GM18508 (cell line): ENCODE measurements at regions not wholly inside any gene's neighbourhood (a gene's known extent, or its start where the extent isn't known, plus 50 kb on each side); places are given as distances from the start of the nearest gene placed in this dataset.
A peak's percentile ranks its signal among the peaks of the same experiment; 100 is the strongest.

Source experiments
- ATAC-seq: cut with Tn5 transposase; IDR thresholded peaks from one replicate; pipeline ENCODE4 v1.9.1; 2021; ENCODE audit warnings: moderate number of reproducible peaks; ENCODE audit not compliant: insufficient read depth, unreplicated experiment

DNA sequence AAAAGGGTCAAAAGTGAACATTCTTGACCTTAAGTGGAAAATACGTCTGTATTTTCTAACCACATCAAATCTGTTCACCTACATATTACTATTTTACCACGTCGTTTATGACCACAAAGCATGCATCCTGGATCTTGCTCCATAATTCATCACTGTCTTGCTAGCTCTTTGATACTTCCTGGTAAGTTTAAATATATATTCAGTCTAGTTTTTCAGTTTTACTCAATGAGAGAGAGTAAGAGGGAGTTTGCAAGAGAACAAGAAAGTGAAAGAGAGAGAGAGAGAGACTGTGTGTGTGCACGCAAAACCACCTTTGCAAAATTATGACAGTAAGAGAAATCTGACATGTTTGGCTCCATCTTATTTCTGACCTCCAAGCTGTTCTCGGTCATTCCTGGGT lies 173.7 kb upstream of the GALNTL6 start:
- peak; percentile 95 for ATAC-seq

DNA sequence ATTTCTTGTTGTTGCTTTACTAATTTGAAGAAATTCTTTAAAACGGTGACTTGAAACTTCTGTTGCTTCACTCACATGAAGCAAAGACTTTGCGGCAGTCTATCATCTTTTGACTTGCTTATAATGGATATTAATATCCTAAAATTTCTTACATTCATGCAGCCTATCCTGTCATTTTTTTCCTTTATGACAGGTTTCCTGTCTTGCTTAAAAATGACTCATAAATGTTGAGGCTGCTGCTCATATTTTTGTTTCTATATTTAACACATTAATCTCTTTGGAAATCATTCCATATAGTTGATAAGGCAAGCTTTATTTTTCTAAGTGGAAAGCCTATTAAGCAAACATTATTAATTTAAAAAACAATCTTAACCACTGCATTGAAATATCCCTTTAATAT lies 176.6 kb upstream of the GALNTL6 start:
- ATAC-seq, result no peak

DNA sequence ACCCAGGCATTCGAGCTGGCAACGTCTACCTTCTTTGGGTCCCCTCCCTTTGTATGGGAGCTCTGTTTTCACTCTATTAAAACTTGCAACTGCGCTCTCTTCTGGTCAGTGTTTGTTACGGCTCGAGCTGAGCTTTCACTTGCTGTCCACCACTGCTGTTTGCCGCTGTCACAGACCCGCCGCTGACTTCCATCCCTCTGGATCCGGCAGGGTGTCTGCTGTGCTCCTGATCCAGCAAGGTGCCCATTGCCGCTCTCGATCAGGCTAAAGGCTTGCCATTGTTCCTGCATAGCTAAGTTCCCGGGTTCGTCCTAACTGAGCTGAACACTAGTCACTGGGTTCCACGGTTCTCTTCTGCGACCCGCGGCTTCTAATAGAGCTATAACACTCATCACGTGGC lies 183.5 kb upstream of the GALNTL6 start:
- ATAC-seq, result no peak

DNA sequence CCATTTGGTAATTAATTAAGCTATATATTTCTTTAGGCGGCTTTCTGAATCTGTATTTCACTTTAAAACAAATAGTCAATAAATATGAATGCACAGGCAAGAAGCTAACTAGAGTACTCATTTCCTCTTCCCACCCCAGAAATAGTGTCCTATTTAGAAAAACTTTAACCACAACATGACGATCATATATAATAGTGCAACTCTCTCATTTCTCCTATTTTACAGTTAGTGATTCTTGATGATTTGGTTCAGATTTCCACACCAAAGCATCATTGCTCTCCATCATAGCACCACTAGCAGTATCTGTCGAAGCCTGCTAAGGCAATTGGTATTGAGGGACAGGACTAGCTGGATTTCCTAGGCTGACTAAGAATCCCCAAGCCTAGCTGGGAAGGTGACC lies 184.0 kb upstream of the GALNTL6 start:
- ATAC-seq, result peak; percentile 96

DNA sequence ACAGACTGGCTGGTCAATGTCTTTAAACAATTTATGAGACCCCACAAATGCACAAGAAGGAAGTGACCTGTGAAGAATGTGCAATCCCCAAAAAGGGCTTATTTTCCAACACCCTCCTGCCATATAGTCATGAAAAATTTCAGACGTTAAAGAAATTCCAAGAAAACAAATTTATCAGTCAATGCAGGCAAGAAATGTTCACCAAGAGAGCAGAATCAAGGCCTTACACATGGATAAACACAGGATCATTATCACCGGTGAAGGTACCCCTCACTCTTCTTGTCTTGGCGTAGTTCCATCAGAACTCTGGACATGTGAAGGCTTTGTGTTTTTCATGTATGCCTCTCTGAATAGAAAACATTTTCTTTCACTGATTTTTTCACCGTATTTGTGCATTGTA lies 186.7 kb upstream of the GALNTL6 start:
- no peak for ATAC-seq

DNA sequence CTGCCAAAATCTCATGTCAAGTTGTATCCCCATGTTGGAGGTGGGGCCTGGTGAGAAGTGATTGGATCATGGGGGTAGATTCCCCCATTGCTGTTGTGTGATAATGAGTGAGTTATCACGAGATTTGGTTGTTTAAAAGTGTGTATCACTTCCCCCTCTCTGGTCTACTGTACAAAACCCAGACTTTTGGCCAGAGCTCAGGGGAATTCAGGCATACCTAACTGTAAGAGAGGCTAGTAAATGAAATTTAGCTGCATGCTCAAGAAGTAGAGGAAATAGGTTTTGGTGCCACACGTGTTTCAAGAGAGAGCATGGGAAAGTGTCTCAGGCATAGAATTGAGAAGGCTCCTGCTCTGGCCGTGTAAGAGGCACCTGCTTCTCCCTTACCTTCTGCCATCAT lies 190.5 kb upstream of the GALNTL6 start:
- ATAC-seq, result peak; percentile 39

DNA sequence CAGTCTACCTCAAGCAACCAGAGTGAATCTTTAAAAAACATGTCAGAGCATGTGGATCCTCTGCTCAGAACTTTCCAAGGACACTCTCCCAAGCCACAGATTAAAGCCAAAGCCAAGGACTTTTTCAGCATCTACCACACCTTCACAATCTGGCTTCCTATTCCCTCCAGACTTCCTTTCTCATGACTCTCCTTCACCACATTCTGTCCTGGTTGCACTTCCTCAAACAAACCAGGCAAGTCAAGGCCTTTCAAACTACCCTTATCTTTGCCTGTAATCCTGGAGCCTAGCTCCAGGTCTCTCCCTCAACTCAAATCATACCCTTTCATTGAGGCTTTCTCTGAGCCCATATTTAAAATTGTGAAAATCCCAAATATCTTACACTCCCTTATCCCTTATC lies 191.6 kb upstream of the GALNTL6 start:
- ATAC-seq, result no peak

DNA sequence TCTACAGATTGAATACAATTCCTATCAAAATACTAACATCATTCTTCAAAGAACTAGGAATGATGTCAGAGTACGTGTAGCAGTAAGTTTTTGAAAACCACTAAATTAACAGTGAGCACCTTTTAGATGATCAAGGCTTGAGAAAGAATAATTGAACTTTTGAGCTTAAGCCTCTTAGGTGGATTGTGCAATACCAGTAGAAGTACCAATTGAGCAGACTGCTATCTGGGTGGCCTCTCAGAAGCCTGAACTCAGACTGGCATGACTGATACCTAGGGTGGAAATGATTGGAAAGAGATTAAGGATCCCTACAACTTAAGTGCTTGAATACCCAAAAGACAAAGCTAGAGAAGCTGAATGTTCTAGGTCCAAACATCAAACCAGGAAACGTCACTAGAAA lies 200.3 kb upstream of the GALNTL6 start:
- ATAC-seq, result no peak

DNA sequence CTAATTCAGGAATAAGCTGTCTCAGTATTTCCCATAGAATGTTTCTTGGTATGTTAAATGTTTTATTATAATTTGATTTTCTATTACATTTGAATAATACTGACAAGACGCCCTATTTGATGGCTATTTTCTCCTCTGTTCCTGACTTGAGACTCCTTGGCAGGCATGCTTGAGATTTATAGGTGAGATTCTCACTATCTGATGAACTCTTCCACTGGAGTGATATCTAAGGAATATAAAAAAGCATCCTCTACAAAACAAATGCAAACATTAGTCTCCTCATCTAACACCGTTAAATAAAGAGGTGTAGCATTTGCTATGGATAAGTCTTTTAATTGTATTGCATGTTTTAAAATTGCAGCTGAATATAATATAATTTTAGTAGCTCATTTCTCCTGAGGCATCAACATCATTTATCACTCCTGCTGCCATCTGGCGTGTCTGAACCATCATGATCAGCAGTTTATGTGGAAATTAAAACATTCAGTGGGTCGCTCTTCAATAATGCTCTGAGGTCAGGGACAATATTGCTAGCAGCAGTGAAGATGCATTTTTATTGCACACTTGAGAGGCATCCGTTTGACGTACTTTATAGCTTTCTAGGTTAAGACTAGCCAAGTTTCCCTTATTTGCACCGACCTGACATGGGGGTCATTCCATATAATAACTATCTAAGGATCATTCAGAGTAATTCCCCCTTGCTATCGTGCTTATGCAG lies 210.4 kb upstream of the GALNTL6 start:
- ATAC-seq, result no peak

DNA sequence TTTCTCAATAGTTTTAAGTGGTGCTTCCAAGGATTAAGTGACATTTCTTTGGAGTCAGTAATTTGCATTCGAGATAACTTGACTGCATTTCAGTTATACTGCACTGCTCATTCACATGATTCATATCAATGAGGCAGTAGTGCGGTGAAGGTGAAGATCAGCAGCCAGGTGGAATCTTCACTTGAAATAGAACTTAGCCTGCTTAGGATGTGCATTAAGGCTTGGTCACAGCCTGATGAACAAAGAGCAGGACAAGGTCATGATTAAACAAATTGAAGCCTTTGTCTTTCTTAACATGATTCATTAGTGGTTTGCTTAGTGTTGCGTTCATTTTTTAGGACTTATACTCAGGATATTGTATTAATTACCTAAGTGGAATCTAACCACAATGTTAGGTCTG lies 212.1 kb upstream of the GALNTL6 start:
- ATAC-seq, result no peak

DNA sequence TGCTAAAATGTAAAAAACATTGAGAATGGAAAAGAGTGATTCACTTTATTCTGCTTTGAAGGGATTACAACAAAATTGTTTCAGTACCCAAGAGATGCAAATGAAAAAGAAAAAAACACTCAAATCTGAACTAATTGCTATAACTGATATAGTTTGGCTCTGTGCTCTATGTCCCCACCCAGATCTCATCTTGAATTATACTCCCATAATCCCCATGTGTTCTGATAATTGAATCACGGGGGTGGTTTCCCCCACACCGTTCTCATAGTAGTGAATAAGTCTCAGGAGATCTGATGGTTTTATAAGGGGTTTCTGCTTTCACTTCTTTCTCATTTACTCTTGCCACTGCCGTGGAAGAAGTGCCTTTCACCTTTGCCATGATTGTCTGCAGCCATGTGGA lies 213.6 kb upstream of the GALNTL6 start:
- no peak for ATAC-seq

DNA sequence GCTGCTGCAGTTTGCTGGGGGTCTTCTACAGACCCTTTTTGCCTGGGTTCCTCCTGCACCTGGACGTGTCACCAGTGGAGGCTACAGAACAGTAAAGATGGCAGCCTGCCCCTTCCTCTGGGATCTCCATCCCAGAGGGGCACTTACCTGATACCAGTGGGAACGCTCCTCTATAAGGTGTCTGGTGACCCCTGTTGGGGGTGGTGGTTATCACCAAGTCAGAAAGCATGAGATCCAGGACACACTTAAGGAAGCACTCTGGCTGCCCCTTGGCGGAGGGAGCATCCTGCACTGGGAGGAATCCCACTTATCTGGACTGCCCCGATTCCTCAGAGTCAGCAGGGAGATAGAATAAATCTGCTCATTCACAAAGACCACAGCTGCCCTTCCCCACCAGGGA lies 218.9 kb upstream of the GALNTL6 start:
- no peak for ATAC-seq

DNA sequence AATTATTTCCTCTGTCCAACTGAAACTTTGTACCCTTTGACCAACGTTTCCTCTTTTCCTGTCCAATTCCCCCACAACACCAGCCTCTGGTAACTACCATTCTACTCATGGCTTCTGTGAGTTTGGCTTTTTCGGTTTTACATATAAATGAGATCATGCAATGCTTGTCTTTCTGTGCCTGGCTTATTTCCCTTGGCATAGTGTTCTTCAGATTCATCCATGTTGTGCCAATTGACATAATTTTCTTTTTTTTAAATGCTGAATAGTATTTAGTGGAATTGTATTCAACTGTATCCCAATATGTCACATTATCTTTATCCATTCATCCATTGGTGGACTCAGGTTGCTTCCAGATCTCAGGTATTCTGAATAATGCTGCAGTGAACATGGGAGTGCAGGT lies 222.5 kb upstream of the GALNTL6 start:
- no peak for ATAC-seq

DNA sequence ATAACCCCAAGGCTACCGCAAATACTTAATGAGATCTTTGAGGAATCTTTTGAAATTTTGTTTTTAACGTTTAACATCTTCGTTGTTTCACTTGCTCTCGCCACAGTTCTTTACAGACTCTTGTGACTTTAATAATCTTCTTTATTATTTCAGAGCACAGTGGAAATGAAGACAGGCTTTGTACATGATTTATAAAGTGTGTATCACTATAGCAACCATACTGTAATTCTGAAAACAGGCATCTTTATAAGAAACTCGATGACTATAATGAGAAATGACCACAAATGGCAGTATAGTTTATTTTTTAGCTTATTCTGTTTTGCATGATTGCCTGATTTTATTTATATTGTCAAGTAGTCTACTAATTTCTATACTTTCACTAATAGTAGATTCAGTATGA lies 224.4 kb upstream of the GALNTL6 start:
- no peak for ATAC-seq

DNA sequence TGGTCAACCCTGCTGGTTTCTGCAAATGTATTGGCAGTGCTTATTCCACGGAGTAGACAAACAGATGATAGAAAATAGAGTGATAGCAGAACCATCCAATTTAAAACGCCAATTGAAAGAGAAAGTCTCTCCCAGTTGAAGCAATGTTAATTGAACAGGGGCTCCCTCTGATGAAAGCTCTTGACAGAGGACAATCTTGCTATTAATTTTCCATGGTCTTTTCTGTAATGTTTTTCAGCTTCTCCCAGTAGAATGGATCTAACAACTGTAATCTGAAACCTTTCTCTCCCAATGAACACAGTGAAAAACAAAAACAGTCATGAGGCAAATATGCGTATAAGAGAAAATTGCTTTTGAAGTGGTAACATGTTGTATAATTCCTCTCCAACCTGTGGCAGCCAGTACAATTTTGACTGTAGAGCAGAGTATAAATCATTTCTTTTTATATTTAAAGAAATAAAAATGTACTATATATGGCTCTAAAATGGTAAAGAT lies 225.1 kb upstream of the GALNTL6 start:
- no peak for ATAC-seq

DNA sequence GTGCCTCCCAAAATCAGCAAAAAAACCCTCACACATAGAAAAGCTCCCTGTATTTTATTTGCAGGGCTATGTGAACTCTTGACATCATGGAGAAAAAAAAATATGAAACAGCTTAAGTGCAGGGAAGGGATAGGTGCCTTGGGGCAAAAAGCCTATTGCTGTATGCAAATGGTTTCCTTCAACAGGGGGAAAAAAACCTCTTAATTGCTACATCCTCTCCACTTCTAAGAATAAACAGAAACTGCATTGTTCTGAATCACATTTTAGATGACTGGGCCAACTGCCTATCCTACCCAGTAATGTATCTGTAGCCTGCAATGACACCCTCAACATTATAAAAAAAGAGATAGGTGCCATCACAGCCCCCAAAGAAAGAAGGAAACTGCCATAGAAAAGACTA lies 229.4 kb upstream of the GALNTL6 start:
- ATAC-seq, result no peak

DNA sequence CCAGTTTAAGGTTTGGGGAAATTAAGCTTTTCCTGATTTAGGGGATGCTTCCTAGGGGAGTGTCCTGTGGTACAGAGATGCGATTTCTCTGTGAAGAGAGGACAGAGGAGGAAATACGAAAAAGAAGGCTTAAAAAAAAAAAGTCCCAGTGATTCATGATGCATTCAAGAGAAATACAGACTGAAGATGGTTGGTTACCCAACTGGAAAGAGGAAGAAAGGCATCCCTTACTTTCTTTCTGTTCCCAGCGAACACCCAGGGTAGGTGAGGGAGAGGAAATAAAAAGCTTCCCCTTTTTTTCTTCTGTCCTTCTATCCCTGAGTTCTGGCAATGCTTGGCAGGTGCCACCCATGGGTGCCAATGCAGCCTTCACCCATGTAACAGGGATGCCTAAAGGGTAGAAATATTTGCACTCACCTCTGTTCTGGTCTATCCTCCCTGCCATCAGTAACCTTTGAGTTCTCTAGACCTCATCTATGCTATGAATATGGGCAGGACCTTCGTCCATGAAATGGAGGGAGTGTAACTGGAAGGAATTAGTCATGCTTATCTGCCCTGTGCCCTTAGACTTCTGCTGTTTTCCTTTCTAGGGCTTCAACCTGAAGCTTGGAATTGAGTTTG lies 230.1 kb upstream of the GALNTL6 start:
- ATAC-seq, result peak; percentile 44

DNA sequence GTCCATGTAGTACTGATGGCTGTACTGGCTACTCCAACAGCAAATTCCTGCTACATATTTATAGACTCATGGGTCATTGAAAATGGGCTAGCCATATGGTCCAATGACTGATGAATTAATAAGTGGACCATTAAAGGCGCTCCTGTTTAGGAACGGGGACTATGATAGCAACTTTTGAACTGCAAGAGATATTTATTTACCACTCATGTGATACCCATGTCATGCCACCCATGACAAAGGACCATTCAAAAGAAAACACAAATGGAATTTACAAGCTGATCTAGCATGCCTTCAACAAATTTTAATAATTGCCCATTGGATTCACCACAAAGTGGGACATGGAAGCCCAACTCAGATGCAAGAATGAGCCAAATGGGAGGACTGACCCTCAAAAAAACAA lies 240.0 kb upstream of the GALNTL6 start:
- no peak for ATAC-seq

DNA sequence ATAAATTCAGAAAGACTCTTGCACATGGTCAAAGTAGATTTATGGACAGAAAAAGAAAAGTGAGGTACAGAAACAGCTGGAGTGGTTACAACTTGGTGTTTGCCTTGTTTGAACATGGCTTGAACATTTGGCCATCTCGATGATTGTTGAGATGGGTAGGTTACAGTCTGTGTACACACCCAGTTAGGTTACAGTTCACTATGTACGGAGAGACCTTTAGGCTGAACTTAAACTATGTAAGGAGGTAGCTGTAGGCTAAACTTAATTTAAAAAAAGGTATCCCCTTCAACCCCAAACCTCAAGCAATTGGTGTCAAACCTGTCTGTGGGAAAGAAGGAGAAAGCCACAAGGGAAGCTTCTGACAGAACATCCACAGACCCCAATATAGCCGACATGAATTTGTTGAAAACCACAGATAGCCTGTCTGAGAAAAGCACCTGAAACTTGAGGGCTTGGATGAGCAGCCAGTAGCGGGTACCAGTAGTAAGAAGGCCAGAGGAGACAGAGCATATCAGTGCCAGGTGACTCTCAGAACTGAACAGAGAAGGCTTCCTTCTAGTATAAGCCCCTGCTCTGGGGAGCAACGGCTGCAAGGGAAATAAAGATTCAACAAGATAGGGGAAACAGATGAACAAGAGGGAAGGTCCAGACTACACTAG lies 247.9 kb upstream of the GALNTL6 start:
- no peak for ATAC-seq

DNA sequence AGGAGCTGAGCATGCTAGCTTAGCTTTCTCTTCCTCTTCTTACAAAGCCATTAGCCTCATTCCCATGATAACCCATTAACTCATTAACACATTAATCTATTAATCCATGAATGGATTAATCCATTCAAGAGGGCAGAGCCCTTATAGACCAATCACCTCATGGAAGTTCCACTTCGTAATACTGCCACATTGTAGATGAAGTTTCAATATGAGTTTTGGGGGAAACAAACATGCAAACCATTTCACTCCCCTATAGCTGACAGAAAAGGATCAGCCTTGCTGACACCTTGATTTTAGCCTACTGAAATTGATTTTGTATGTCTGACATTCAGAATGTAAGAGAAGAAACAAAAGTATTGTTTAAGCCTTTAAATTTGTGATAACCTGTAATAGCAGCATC lies 251.8 kb upstream of the GALNTL6 start:
- ATAC-seq, result peak; percentile 80

DNA sequence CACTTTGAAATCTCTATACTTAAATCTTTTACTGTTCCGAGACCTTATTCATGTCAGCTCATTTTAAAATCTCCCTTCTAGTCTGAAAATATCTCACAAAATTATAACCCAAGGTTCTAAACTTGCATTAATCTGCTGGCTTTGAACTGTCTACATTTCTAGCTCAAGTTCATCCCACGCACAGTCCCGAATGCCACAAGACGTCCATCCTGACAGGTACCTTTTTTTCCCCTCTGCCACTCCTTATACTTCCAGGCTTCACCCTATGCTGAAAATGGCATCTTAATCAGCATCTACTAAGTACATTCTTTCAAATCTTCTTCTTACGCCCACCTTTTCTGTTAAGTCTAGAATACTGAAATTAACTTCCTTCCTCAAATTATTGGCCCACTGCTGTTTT lies 259.2 kb upstream of the GALNTL6 start:
- no peak for ATAC-seq

DNA sequence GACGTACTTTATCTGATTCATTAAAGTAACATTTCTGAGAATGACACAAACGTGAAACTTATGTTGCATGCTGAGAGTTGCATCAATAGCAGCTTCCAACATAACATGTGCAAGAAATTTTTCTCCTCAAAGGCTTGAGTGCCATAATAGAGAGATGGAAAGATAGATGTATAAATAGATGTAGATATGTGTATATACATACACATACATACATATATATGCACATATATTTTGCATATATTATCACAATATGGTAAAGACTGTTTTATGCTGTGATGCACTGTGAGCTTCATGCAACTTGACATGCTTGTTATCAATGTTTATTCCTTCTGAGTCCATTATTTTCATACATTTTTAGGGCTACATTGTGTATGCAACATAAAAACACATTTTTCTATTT lies 270.6 kb upstream of the GALNTL6 start:
- no peak for ATAC-seq
